GM06990 (cell line): ENCODE measurements at regions not wholly inside any gene's neighbourhood (a gene's known extent, or its start where the extent isn't known, plus 50 kb on each side); places are given as distances from the start of the nearest gene placed in this dataset.

ENCODE experiments used
- DNase-seq: peaks from one replicate; pipeline ENCODE4 v3.0.0-alpha.2; 2011; ENCODE audit not compliant: insufficient read length; ENCODE audit errors: extremely low read depth
- H3K27me3 ChIP-seq: replicated peaks from 2 replicates; pipeline ENCODE4 v1.6.0; 2011; ENCODE audit warnings: low read length; ENCODE audit not compliant: control insufficient read depth, insufficient read depth
- H3K36me3 ChIP-seq: 2 replicates; pipeline ENCODE4 v1.5.1; 2011; ENCODE audit warnings: low read length; ENCODE audit not compliant: control insufficient read depth, insufficient read depth
- H3K4me3 ChIP-seq: replicated peaks from 2 replicates; pipeline ENCODE4 v1.5.1; 2011; ENCODE audit warnings: low read depth, mild to moderate bottlenecking, control low read depth, low read length
- CTCF ChIP-seq: IDR thresholded peaks from 2 replicates; pipeline ENCODE4 v1.5.1; 2011; ENCODE audit warnings: low read length, control low read depth, mild to moderate bottlenecking, inconsistent platforms; ENCODE audit not compliant: insufficient read depth, poor library complexity, severe bottlenecking

GRCh38 chr15:61511756-61512155 lies 282.7 kb upstream of the RORA start:
- Histone ChIP-seq H3K36me3 (no peaks in the 10 kb centered on the region), H3K27me3 (no peaks in the 10 kb centered on the region), H3K4me3 (no peak overlapping the region)
- TF ChIP-seq CTCF = no peak
- no peak for DNase-seq

- Histone ChIP-seq H3K36me3 (no peaks in the 10 kb centered on the region), H3K27me3 (no peaks in the 10 kb centered on the region), H3K4me3 (no peak overlapping the region)
- DNase-seq = no peak
- no peak for TF ChIP-seq CTCF
Measured at GRCh38 chr15:61511089-61511488, 282.0 kb upstream of the RORA start.

GRCh38 chr15:61509327-61509840 lies 280.3 kb upstream of the RORA start:
- no peaks in the 10 kb centered on the region for H3K36me3 ChIP-seq
- H3K27me3 ChIP-seq = no peaks in the 10 kb centered on the region
- TF ChIP-seq CTCF = no peak
- no peak overlapping the region for H3K4me3 ChIP-seq
- DNase-seq = no peak

- TF ChIP-seq CTCF = no peak
Measured at GRCh38 chr15:61503383-61503969, 274.4 kb upstream of the RORA start.

GRCh38 chr15:61501815-61502389 lies 272.8 kb upstream of the RORA start:
- no peaks in the 10 kb centered on the region for H3K36me3 ChIP-seq
- no peak for DNase-seq
- no peak overlapping the region for H3K4me3 ChIP-seq
- H3K27me3 ChIP-seq = no peaks in the 10 kb centered on the region
- no peak for TF ChIP-seq CTCF

More at GRCh38 chr15:61503383-61503969, 274.4 kb upstream of the RORA start:
- Histone ChIP-seq H3K4me3 (no peak overlapping the region), H3K36me3 (no peaks in the 10 kb centered on the region), H3K27me3 (no peaks in the 10 kb centered on the region)
- DNase-seq = no peak
